GM12872 (cell line): ENCODE measurements at regions not wholly inside any gene's neighbourhood (a gene's known extent, or its start where the extent isn't known, plus 50 kb on each side); places are given as distances from the start of the nearest gene placed in this dataset.

Experiments
- CTCF ChIP-seq: IDR thresholded peaks from 3 replicates; pipeline ENCODE4 v1.5.1; 2011; ENCODE audit warnings: low read depth, mild to moderate bottlenecking, low read length, moderate library complexity; ENCODE audit not compliant: insufficient read depth

- no peak for TF ChIP-seq CTCF
Measured at GRCh38 chr2:139798391-139798790, 1018.2 kb upstream of the NXPH2 start.

- no peak for TF ChIP-seq CTCF
Measured at GRCh38 chr2:139790807-139791752, 1010.9 kb upstream of the NXPH2 start.

DNA sequence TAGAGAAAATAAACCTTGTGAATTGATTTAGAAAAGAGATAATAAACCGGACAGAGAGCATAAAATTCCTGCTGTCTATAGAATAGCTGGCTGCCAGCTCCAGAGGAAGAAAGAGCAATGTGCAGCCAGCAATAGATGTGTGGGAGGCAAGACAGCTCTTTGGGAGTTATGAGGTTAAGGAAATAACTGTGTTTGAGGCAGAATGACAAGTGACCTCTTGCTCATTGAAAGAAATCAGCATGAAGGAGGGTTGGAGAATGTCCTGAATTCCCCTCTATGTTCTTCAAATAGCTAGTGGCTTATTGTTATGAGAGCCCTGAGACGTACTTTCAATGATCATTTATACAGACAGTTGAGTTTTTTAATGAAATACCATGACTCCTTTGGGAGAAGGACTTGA lies 1009.9 kb upstream of the NXPH2 start:
- TF ChIP-seq CTCF: no peak

DNA sequence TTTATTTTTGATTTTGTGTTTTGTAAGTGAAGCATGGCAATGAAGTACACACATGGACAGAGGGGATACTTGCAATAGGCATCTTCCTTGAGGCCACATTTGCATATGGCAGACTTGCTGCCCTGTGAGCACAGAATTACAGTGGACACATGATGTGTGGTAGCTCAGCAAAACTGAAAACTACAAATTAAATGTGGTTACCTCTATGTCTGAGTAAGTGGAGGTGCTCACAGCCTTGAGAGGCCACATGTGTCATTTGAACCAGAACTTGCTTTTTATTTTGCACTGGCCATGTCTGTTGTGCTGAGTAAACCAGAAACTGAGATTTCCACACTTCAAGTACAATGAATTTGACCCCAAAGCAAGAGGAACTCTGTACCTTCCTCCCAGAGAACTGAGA lies 998.5 kb upstream of the NXPH2 start:
- no peak for TF ChIP-seq CTCF

GRCh38 chr2:139773720-139774277 lies 993.6 kb upstream of the NXPH2 start:
- no peak for TF ChIP-seq CTCF

- TF ChIP-seq CTCF: no peak
Measured at GRCh38 chr2:139769633-139770032, 989.4 kb upstream of the NXPH2 start.

DNA sequence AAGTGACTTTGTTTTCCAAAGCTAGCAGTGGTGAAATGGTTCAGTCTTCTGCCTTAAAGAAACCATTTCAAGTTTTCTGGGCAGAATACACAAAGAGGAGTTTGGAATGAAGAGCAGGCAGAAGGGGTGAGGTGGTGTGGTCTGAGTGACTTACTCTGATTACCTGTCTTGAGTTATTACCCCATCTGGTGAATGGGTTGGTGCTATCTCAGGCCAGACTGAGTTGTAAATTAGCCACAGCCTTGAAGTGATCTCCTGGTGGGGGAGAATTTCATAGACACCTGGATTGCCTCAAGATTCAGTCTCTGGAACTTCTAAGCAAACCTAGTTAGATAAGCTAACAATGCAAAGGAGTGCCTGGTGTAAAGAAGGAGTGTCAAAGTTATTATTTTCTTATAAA lies 983.5 kb upstream of the NXPH2 start:
- no peak for TF ChIP-seq CTCF
